GM12878 (cell line): ENCODE measurements at regions not wholly inside any gene's neighbourhood (a gene's known extent, or its start where the extent isn't known, plus 50 kb on each side); places are given as distances from the start of the nearest gene placed in this dataset.

Experiments
- ATAC-seq: fragments of 200-7000 bp; cut with Tn5 transposase; 3 replicates; pipeline ENCODE4 v1.9.1; 2020; ENCODE audit warnings: mild to moderate bottlenecking, moderate library complexity
- BruUV-seq: library from RNA; stranded (reverse); fragments of 400-500 nt; replicated peaks from 2 replicates; lab custom pipeline; 2021; lab: Mats Ljungman, UMichigan
- CTCF ChIA-PET: fragments of 300-600 bp; sonication (Branson Sonifier 250); formaldehyde crosslinking; extraction: SDS; loops from one replicate; lab custom pipeline; 2021; ENCODE audit warnings: inconsistent platforms; lab: Yijun Ruan, JAX
- POLR2A ChIA-PET: fragments of 350-600 bp; formaldehyde crosslinking; extraction: SDS; loops from one replicate; lab custom pipeline; 2021; ENCODE audit warnings: inconsistent platforms; lab: Charles Lee
- RAD21 ChIA-PET: fragments of 300-600 bp; sonication (Branson Sonifier 250); formaldehyde crosslinking; loops from one replicate; lab custom pipeline; 2023; ENCODE audit warnings: antibody characterized with exemption; ENCODE audit not compliant: unreplicated experiment; lab: Charles Lee
- SMC1A ChIA-PET: fragments of 300-600 bp; sonication (Branson Sonifier 250); formaldehyde crosslinking; loops from one replicate; lab custom pipeline; 2023; ENCODE audit not compliant: unreplicated experiment, uncharacterized antibody; lab: Charles Lee
- DNase-seq: peaks from one replicate; pipeline ENCODE4 v3.0.0-alpha.2; 2011; ENCODE audit warnings: low read depth, low spot score
- FAIRE-seq: peaks from 3 replicates; lab custom pipeline; 2011; peaks lifted over from hg19 to GRCh38; lab: Jason Lieb, UNC
- H2AFZ ChIP-seq: 2 replicates; pipeline ENCODE4 v1.6.0; 2011; ENCODE audit warnings: low read depth, low read length, control low read depth; ENCODE audit not compliant: control insufficient read depth
- H3K27ac ChIP-seq: 2 replicates; pipeline ENCODE4 v1.5.1; 2011; ENCODE audit warnings: control low read depth; ENCODE audit not compliant: control insufficient read depth, insufficient read depth
- H3K27me3 ChIP-seq, 2 experiments: replicated peaks in 1 of 2; 2 replicates each; pipeline versions ENCODE4 v1.6.0 to v1.6.1; 2011; ENCODE audit warnings: low read length in 1 of 2; ENCODE audit not compliant: control insufficient read depth in 2 of 2, insufficient read depth in 2 of 2
- H3K36me3 ChIP-seq, 2 experiments: 2 replicates each; pipeline ENCODE4 v1.5.1; 2011; ENCODE audit warnings: low read length in 1 of 2; ENCODE audit not compliant: control insufficient read depth in 2 of 2, insufficient read depth in 2 of 2
- H3K4me1 ChIP-seq: 2 replicates; pipeline ENCODE4 v1.6.1; 2011; ENCODE audit warnings: mild to moderate bottlenecking, low read length, moderate library complexity, mixed read lengths; ENCODE audit not compliant: control insufficient read depth, insufficient read depth
- H3K4me2 ChIP-seq: 2 replicates; pipeline ENCODE4 v1.6.0; 2011; ENCODE audit warnings: control low read depth; ENCODE audit not compliant: control insufficient read depth, insufficient read depth
- H3K4me3 ChIP-seq: fragments of 200-600 bp; sonication (generic); 2 replicates; pipeline ENCODE4 v1.5.1; 2016
- H3K79me2 ChIP-seq: 2 replicates; pipeline ENCODE4 v1.6.0; 2011; ENCODE audit warnings: low read length; ENCODE audit not compliant: control insufficient read depth, insufficient read depth
- H3K9ac ChIP-seq: 2 replicates; pipeline ENCODE4 v1.8.0; 2011; ENCODE audit warnings: low read length, control low read depth, mixed read lengths; ENCODE audit not compliant: control insufficient read depth, insufficient read depth
- H3K9me3 ChIP-seq: replicated peaks from 3 replicates; pipeline ENCODE4 v1.5.1; 2011; ENCODE audit warnings: mild to moderate bottlenecking, low read length; ENCODE audit not compliant: control insufficient read depth, insufficient read depth
- H4K20me1 ChIP-seq: 2 replicates; pipeline ENCODE4 v1.6.0; 2011; ENCODE audit not compliant: control insufficient read depth, insufficient read depth
- BCL11A ChIP-seq: IDR thresholded peaks from 2 replicates; pipeline ENCODE4 v1.6.1; 2011; ENCODE audit warnings: low read depth, low read length
- BMI1 ChIP-seq: fragments of 450-650 bp; IDR thresholded peaks from 2 replicates; pipeline ENCODE4 v1.6.1; 2016; ENCODE audit warnings: mild to moderate bottlenecking, moderate library complexity, borderline replicate concordance
- EP300 ChIP-seq, 2 experiments: fragments of 150-350 bp in 1 of 2; IDR thresholded peaks; 2 replicates each; pipeline ENCODE4 v1.6.1; 2011 to 2012; ENCODE audit warnings: low read depth in 2 of 2, low read length in 2 of 2, borderline replicate concordance in 1 of 2, improper control_type of control experiment in 1 of 2, inconsistent platforms in 1 of 2; ENCODE audit not compliant: control insufficient read depth in 1 of 2
- JUNB ChIP-seq: IDR thresholded peaks from 2 replicates; pipeline ENCODE4 v1.6.1; 2016; ENCODE audit warnings: antibody characterized with exemption, mild to moderate bottlenecking
- KDM1A ChIP-seq: fragments of 200-600 bp; sonication (generic); IDR thresholded peaks from 2 replicates; pipeline ENCODE4 v1.6.1; 2016; ENCODE audit warnings: borderline replicate concordance
- MAX ChIP-seq: IDR thresholded peaks from 2 replicates; pipeline ENCODE4 v1.6.1; 2012; ENCODE audit warnings: low read depth, low read length, improper control_type of control experiment
- MLLT1 ChIP-seq: fragments of 450-650 bp; IDR thresholded peaks from 2 replicates; pipeline ENCODE4 v1.6.1; 2016; ENCODE audit warnings: mild to moderate bottlenecking
- NBN ChIP-seq: fragments of 450-650 bp; IDR thresholded peaks from 2 replicates; pipeline ENCODE4 v1.6.1; 2016
- NR2F1 ChIP-seq: fragments of 450-650 bp; conservative IDR thresholded peaks from 2 replicates; pipeline ENCODE4 v1.6.1; 2017; ENCODE audit warnings: mild to moderate bottlenecking
- NRF1 ChIP-seq: conservative IDR thresholded peaks from 2 replicates; pipeline ENCODE4 v1.6.1; 2011; ENCODE audit warnings: mild to moderate bottlenecking, low read depth, low read length, improper control_type of control experiment
- PKNOX1 ChIP-seq: fragments of 450-650 bp; IDR thresholded peaks from 2 replicates; pipeline ENCODE4 v1.6.1; 2016; ENCODE audit warnings: mild to moderate bottlenecking
- RELA ChIP-seq: fragments of 450-650 bp; IDR thresholded peaks from 2 replicates; pipeline ENCODE4 v1.8.0; 2014; ENCODE audit warnings: borderline replicate concordance; ENCODE audit not compliant: partially characterized antibody
- RFX5 ChIP-seq: IDR thresholded peaks from 2 replicates; pipeline ENCODE4 v1.6.1; 2011; ENCODE audit warnings: low read depth, low read length, improper control_type of control experiment
- SMARCA5 ChIP-seq: fragments of 450-650 bp; IDR thresholded peaks from 2 replicates; pipeline ENCODE4 v1.6.1; 2017; ENCODE audit warnings: mild to moderate bottlenecking
- SP1 ChIP-seq: IDR thresholded peaks from one replicate; pipeline ENCODE4 v1.6.1; 2011; ENCODE audit warnings: low read depth, low read length
- TAF1 ChIP-seq: IDR thresholded peaks from 2 replicates; pipeline ENCODE4 v1.6.1; 2011; ENCODE audit warnings: mild to moderate bottlenecking, low read depth, low read length, borderline replicate concordance
- TCF12 ChIP-seq: IDR thresholded peaks from 2 replicates; pipeline ENCODE4 v1.6.1; 2011; ENCODE audit warnings: low read depth, mild to moderate bottlenecking, low read length
- TCF3 ChIP-seq: IDR thresholded peaks from 2 replicates; pipeline ENCODE4 v1.6.1; 2012; ENCODE audit warnings: low read depth, mild to moderate bottlenecking, low read length, borderline replicate concordance; ENCODE audit not compliant: insufficient read depth
- ZNF217 ChIP-seq: fragments of 450-650 bp; IDR thresholded peaks from 2 replicates; pipeline ENCODE4 v1.6.1; 2017; ENCODE audit warnings: antibody characterized with exemption, mild to moderate bottlenecking
- ZNF24 ChIP-seq: fragments of 450-650 bp; IDR thresholded peaks from 2 replicates; pipeline ENCODE4 v1.6.1; 2017; ENCODE audit warnings: antibody characterized with exemption, mild to moderate bottlenecking
- WGBS: methylation state at CpG from one replicate; pipeline ENCODE4 v1.1.6; 2016; ENCODE audit warnings: low lambda C conversion rate; ENCODE audit not compliant: insufficient replicate concordance, insufficient coverage; ENCODE audit errors: missing lambda C conversion rate; 5-methylcytosine and 5-hydroxymethylcytosine counted together
- in situ Hi-C: fragments of 300-500 bp; cut with MboI; formaldehyde crosslinking; loops from 9 replicates; pipeline ENCODE4 v1.14.3; 2018; ENCODE audit warnings: mixed read lengths
- intact Hi-C: fragments of 100-400 bp; cut with micrococcal nuclease; formaldehyde crosslinking; loops from one replicate; pipeline ENCODE4 v1.14.2; 2022; ENCODE audit not compliant: unreplicated experiment
- TF ChIP-seq, protein P1 (sequence below): fragments of 450-650 bp; formaldehyde crosslinking; IDR thresholded peaks from 2 replicates; pipeline ENCODE4 v1.4.0; 2022; ENCODE audit warnings: mild to moderate bottlenecking, moderate library complexity

- no peak for TF ChIP-seq BCL11A
- no peak for TF ChIP-seq NBN
- TF ChIP-seq TAF1, result no peak
- TF ChIP-seq JUNB, result no peak
These were observed 89.0 kb upstream of the HOXC13 start (continued) for GRCh38 chr12:53849656-53850055.

DNA sequence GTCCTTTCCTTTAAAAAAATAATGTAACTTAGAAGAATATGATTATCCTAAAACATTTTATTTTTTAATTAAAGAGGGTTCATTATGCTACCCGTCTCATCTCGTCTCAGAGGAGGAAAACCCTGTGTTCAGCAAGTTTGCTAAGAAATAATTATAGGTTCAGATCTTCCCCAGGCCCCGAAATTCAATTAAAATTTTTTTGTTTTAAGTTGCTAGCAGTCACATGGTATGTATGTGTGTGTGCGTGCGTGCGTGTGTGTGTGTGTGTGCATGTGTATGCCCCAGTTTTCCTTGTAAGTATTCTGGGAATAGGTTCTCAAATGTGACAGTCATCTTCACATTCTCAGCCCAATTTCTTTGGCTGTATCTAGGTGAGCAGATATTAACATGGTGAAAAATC is 86.6 kb upstream of the HOXC13 start:
- Histone ChIP-seq H3K4me3 (no peak overlapping the region), H3K27me3 (peaks cover 0 to 6% of the 10 kb centered on the region in 2 experiments; a peak in 1 of 4 replicates), H3K27ac (no peak overlapping the region), H3K79me2 (no peaks in the 10 kb centered on the region), H2AFZ (no peak overlapping the region), H3K4me2 (no peak overlapping the region), H3K36me3 (no peaks in the 10 kb centered on the region), H3K4me1 (no peaks in the 10 kb centered on the region), H4K20me1 (no peaks in the 10 kb centered on the region), H3K9ac (no peak overlapping the region), H3K9me3 (no peaks in the 10 kb centered on the region)
- ChIA-PET RAD21 (no interaction called here), CTCF (no interaction called here), SMC1A (interaction anchor here (1.6 kb wide), 1 partner anchor 20 kb away, joined by 3 read pairs; no protein-coding TSS in a partner anchor), POLR2A (no interaction called here)
- in situ Hi-C loops (no loop called here), intact Hi-C loops (no loop called here)
- no peak for DNase-seq
- 25% methylated on average over 6 of the region's 6 CpGs for WGBS
- ATAC-seq, result no peak
- BruUV-seq, result no TSS peak
- no peak for FAIRE-seq
- TF ChIP-seq BMI1, result no peak
- no peak for TF ChIP-seq SMARCA5
- TF ChIP-seq NRF1, result no peak
- TF ChIP-seq ZNF217, result no peak
- no peak for TF ChIP-seq PKNOX1
- no peak for TF ChIP-seq MAX
- TF ChIP-seq SP1, result no peak
- TF ChIP-seq, protein P1, sequence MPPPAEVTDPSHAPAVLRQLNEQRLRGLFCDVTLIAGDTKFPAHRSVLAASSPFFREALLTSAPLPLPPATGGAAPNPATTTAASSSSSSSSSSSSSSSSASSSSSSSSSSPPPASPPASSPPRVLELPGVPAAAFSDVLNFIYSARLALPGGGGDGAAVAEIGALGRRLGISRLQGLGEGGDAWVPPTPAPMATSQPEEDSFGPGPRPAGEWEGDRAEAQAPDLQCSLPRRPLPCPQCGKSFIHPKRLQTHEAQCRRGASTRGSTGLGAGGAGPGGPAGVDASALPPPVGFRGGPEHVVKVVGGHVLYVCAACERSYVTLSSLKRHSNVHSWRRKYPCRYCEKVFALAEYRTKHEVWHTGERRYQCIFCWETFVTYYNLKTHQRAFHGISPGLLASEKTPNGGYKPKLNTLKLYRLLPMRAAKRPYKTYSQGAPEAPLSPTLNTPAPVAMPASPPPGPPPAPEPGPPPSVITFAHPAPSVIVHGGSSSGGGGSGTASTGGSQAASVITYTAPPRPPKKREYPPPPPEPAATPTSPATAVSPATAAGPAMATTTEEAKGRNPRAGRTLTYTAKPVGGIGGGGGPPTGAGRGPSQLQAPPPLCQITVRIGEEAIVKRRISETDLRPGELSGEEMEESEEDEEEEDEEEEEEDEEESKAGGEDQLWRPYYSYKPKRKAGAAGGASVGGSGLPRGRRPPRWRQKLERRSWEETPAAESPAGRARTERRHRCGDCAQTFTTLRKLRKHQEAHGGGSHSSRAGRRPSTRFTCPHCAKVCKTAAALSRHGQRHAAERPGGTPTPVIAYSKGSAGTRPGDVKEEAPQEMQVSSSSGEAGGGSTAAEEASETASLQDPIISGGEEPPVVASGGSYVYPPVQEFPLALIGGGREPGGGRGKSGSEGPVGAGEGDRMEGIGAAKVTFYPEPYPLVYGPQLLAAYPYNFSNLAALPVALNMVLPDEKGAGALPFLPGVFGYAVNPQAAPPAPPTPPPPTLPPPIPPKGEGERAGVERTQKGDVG (CRISPR knock-in tag), result no peak
- TF ChIP-seq RELA, result no peak
- no peak for TF ChIP-seq TCF12
- TF ChIP-seq KDM1A, result no peak
- TF ChIP-seq NR2F1, result no peak
- TF ChIP-seq RFX5, result no peak
- TF ChIP-seq EP300 (IDR thresholded peaks at IDR 0.05; ENCODE audit: borderline replicate concordance in 1 of 2, control insufficient read depth in 1 of 2, low read depth in 2 of 2, low read length in 2 of 2), result no peak
- TF ChIP-seq MLLT1, result no peak
- TF ChIP-seq ZNF24, result no peak
- TF ChIP-seq TCF3, result no peak
